ENCODE measurements at regions not wholly inside any gene's neighbourhood (a gene's known extent, or its start where the extent isn't known, plus 50 kb on each side); places are given as distances from the start of the nearest gene placed in this dataset.
"Not testable (repeated sequence)": the region's sequence is repeated elsewhere in the genome, so short reads cannot be mapped to it uniquely, and the experiment has no call there.

DNA sequence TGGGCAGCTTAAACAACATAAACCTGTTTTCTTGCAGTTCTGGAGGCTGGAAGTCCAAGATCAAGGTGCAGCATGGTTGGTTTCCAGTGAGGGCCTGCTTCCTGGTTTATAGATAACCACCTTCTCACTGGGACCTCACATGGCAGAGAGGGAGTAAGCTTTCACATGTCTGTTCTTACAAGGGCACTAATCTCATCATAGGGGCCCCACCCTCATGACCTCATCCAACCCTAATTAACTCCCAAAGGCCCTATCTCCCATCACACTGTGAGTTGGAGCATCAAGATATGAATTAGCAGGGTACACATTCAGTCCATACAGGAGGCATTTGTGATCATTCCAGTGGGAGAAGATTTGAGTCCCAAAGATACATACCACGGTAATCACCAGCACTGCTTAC is 50.5 kb upstream of the GRIN2A start:
- DNase-seq (ENCODE audit: low read depth) = no peak

DNA sequence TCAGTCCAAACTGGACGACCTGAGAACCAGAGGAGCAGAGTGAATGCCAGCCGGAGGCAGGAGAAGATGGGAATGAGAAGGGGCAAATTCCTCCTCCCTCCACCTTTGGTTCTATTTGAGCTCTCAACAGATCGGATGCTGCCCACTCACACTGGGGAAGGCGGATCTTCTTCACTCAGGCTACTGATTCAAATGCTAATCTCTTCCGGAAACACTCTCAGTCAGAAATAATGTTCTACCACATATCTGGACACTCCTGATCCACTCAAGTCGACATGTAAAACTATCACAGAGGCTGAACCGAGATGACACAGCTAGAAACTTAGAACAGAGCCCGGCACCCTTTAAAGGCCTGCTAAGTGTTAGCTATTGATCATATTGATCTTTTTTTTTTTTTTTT is 57.4 kb upstream of the GRIN2A start:
- no peak for DNase-seq (ENCODE audit: low read depth)

DNA sequence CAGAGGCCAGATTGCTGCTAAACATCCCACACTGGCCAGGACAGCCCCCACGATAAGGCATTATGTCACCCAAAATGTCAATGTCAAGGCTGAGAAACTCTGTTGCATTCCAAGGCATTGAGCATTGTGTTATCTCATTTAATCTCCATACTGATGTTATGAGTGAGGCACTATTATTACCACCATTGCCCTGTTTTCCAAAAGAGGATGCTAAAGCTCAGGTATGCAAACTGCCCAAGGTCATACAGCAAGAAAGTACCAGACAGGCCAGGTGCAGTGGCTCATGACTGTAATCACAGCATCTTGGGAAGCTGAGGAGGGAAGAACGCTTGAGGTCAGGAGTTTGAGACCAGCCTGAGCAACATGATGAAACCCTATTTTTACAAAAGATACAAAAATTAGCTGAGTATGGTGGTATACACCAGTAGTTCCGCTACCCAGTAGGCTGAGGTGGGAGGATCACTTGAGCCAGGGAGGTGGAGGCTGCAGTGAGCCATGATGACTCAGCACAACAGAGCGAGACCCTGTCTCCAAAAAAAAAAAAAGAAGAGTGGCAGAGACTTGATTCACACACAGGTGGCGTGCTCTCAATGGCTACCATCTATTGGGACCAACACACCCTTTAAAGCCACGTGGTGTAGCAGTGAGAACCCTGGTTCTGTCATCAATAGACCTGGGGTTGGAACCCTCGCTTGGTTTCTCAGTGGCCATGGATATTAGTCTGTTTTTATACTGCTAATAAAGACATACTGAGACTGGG is 58.8 kb upstream of the GRIN2A start:
- no peak for DNase-seq (ENCODE audit: low read depth)

DNA sequence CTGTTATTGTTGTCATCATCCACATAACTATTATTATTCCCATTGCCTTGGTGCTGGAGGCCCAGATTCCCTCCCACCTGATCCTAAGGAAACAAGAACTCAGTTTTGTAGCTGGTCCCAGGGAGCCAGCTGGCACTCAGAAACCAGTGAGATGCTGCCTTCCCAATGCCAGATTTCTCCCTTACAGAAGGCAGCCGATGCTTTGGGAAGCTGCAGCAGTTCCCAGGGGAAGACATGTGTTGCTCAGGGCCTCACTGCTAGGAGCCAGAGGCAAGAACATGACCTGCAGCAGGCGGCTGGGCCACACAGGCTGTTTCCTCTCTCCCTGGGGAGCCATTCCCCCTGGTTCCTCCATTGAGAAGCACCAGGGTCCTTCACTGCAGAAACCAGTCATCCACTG is 59.9 kb upstream of the GRIN2A start:
- DNase-seq (ENCODE audit: low read depth) = no peak

DNA sequence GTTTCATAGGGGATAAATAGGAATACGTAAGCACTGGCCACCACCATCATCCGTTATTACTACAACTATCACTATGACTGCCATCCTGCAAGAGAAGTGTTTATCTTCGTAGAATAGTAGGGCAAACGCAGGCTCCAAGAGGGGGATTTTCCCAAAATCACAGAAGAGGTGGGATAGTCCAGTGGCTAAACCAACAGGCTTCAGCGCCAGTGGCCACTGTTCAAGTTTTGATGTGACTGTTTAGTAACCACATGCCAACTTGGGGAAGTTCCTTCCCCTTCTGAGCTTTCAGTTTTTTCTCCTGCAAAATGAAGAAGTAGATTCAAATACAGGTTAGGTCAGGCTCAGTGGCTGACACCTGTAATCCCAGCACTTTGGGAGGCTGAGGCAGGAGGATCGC is 60.7 kb upstream of the GRIN2A start:
- DNase-seq (ENCODE audit: low read depth) = no peak

DNA sequence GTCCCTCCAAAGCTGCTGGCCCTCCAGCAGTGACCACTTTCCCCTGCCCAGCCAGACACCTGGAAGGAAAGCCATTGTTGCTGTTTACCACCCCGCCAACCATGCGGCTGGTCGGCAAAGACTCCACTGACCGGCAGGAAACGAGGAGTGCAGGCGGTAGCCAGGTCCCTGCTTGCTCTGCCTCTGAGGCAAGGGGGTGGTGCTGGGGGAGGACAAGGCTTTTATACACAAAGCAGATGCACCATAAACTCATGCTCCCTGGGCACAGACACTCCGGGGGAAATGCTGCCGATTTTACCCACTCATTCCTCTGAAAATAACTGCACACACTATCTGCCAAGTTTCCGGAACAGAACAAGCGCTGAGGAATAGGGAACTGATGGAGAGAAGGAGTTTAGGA is 62.8 kb upstream of the GRIN2A start:
- DNase-seq (ENCODE audit: low read depth) = no peak

DNA sequence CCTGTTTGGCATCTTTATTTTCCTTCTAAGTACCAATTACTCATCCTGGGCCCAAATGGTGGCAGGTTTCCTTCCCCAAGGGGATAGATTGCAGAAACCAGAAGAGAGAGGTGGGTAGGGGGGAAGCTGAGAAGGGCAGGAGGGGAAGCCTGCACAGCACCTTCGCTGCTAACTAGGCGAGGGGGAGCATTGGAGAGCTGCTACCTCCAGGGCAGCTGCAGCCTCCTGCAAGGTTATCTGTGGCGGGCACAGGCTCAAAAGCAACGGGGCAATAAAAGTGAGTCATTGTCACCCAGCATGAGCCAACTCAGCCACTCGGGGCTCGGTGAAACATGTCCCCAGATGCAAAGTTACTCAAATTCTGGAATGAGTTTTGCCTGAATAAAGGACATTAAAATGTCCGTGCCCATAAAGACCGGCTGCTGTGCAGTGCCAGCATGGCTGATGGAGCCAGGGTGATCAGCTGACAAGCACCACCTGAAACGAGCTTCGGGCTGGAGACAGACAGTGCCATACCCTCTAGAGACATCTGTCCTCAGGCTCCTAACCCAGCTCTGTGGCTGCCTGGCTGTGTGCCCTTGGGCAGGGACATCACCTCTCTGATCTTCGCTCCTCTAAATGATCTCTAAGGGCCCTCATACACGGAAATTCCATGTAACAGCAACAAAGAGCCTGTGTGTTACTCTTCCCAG is 68.1 kb upstream of the GRIN2A start:
- no peak for DNase-seq (ENCODE audit: low read depth)

DNA sequence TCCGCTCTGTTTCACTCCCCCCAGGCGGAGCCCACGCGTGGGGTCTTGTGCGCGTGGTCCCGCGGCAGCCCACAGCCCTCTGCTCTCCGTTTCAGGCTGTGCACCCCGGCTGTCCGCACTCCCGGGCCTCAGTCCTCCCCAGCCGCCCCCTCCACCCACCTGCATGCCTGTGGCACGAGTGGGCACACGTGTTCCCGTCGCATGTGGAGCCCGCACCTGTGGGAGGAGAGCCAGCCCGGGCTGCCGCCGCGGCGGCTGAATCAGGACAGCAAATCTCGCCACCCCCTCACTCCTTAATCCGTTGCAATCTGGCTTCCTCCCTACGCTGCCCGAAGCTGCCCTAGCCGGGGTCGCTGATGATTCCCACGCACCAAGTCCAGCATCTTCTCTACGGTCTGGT is 69.9 kb upstream of the GRIN2A start:
- no peak for DNase-seq (ENCODE audit: low read depth)

DNA sequence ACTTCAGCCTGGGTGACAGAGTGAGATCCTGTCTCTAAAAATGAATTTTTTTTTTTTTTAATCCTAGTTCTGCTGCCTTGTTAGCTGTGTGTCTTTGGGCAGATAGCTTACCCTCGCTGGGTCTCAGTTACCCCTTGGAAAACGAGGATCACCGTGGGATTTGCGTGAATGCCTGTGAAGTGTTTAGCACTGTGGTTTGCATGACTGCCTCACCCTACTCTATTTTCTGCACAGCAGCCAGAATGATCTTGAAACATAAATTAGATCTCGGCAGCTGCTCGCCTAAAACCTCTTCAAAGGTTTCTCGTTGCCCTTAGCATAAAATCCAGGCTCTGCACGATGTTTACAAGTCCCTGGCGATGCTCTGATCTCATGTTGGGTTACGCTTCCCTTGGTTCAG is 71.2 kb upstream of the GRIN2A start:
- no peak for DNase-seq (ENCODE audit: low read depth)

DNA sequence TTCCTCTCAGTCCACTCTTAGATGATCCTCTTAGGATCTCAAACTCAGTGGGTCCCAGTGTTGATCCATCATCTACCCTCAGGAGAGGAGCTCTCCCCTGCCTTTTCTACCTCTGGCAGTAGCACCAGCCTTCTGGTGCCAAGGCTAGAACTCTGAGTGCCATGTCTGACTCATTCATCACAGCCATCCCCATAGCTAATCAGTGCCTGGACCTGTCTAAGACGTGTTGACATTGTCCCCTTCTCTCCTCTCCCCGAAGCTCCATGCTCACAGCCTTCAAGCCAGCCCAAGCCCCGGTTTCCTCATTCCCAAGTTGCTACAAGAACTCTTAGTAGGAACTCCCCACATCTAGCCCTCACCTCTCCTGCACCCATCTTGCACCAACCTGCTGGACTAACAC is 73.5 kb upstream of the GRIN2A start:
- DNase-seq (ENCODE audit: low read depth) = no peak

DNA sequence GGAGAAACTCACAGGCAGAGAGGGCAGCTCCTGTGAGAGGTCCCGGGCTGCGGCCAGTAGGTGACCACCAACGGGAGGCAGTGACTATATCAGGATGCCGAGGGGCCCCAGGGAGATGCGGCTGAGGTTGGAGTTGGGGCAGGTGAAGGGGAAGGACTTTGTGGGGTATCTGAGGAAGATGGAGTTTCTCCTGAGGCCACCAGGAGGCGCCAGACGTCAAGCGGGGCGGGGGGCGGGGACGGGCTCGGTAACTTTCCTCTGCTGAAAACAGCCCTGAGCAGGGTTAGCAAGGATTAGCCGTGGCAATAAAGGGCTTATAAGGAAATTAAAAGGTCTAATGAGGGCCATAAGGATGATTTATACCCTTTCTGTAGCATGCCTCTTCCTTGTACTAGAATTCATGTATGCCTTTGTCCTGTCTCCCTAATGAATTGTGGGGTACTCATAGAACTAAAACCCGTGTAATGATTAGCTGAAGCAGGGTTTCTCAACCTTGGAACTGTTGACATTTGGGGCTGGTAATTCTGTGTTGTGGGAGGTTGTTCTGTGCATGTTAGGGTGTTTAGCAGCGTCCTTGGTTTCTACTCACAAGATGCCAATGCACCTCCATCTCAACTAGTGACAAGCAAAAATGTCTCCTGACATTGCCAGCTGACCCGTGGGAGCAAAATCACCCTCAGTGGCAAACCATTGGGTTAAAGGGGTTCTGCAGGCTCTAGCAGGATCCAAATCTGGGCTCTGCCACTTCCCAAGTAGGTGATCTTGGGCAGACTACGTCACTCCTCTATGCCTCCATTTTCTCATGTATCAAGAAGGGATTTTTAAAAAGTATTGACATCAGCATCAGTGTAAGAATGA is 74.8 kb upstream of the GRIN2A start:
- peak; percentile 10 for DNase-seq (ENCODE audit: low read depth)

DNA sequence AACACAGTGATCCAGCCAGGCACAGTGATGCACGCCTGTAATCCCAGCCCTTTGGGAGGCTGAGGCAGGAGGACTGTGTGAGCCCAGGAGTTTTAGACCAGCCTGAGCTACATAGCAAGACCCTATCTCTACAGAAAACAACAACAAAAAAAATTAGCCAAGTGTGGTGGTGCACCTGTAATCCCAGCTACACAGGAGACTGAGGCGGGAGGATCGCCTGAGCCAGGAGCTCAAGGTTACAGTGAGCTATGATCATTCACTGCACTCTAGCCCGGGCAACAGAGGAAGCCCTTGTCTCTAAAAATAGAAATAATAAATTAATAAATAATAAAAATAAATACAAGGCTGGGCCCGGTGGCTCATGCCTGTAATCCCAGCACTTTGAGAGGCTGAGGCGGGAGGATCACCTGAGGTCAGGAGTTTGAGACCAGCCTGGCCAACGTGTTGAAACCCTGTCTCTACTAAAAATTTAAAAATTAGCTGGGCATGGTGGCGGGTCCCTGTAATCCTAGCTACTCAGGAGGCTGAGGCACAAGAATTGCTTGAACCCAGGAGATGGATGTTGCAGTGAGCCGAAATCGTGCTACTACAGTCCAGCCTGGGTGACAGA is 75.5 kb upstream of the GRIN2A start:
- DNase-seq (ENCODE audit: low read depth) = not testable (repeated sequence)

DNA sequence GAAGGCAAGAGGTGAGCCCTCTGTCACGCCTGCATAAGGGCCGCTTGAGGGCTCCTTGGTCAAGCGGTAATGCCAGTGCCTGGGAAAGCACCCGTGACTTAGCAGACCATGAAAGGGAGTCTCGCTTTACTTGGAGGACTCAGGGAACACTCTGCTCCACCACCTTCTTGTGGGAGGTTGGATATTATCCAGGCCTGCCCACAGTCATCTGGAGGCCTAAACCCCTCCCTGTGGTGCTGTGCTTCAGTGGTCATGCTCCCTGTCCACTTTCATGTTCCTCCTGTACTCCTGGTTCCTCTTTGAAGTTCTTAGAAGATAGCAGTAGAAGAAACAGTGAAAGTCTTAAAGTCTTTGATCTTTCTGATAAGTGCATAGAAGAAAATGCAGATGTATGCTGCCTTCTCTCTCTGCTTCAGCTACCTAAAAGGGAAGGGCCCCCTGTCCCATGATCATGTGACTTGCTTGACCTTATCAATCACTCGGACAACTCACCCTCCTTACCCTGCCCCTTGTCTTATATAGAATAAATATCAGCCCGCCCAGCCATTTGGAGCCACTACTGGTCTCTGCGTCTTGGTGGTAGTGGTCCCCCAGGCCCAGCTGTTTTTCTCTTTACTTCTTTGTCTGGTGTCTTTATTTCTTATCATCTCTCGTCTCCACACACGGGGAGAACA is 76.8 kb upstream of the GRIN2A start:
- DNase-seq (ENCODE audit: low read depth) = peak; percentile 27

DNA sequence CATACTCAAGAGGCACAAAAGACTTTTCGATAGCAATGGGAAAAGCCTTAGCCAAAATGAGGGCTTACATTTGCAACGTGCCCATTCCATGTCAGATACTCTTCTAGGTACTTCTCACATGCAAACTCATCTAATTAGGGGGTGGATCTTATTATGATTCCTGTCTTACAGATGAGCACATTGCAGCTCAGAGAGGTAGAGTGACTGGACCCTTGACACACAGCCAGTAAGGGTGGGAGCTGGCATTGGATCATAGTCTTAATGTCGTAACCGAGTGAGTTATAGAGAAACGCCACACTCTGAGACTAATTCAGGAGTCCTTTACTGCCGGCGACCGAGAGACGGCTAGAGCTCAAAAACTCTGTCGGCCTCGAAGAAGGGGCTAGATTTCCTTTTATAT is 78.8 kb upstream of the GRIN2A start:
- DNase-seq (ENCODE audit: low read depth) = no peak

DNA sequence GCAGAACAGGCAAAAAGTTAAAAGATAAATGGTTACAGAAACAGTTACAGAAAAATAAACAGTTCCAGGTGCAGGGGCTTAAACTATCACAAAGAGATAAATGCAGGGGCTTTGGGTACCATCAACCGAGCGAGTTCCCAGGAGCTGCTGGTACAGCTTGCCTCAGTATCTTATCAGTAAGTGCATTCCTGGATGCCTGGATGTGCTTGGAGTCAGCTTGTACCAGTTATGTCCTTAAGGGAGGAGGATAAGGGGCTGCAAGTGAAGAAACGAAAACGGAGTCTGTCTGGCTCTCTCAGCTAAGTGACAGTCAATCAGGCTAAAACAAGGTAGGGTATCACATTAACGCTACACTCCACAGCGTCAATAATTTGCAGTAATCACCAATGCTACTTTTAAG is 79.3 kb upstream of the GRIN2A start:
- DNase-seq (ENCODE audit: low read depth) = peak; percentile 44

DNA sequence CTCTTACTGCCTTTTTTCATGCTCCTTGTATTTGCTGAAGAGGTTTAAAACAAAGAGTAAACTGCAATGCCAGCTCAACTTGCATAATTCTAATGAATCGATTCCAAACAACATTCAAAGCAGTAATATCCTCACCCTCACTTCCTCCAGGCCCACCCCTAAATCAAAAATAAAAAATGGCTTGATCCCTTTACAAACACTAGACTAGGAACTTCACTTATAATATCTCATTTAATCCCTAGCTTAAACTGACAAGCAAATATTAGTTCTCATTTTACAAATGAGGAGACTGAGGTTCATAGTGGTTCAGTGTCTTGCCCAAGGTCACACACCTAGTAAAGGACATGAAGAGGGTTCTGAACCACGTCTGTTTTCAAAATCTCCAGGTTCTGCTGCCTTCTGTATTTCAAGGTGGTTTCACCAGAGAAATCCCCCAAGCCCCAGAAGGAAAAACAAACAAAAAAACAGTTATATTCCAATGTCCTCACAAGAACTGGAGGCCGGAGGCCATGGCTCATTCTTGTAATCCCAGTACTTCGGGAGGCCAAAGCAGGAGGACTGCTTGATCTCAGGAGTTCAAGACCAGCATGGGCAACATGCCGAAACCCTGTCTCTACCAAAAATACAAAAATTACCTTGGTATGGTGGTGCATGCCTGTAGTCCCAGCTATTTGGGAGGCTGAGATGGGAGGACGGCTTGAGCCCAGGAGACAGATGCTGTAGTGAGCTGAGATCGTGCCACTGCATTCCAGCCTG is 80.3 kb upstream of the GRIN2A start:
- DNase-seq (ENCODE audit: low read depth) = no peak

DNA sequence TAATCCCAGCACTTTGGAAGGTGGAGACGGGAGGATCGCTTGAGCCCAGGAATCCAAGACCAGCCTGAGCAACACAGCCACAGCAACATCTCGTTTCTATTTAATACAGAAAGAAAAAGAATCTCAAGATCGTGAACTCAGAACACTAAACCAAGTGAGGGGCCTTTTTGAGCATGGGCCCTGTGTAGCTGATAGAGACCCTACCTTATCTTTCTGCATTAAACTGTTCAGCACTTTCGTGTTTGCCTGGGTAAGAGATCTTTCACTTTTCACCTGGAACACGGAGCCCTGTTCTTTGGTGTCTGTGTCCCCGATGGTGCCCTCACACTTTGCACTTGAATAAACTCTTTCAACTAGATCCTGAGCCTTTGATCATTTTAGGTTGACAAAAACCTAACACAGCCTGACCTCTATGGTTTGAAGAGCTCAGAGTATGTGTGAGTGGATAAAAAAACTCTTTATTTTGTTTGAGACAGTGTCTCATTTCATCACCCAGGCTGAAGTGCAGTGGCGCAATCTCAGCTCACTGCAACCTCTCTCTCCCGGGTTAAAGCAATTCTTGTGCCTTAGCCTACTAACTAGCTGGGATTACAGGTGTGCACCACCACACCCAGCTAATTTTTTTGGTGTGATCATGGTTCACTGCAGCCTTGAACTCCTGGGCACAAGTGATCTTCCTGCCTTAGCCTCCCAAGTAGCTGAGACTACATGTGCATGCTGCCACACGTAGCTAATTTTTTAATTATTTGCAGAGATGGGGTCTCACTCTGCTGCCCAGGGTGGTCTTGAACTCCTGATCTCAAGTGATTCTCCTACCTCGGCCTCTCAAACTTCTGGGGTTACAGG is 83.8 kb upstream of the GRIN2A start:
- no peak for DNase-seq (ENCODE audit: low read depth)

DNA sequence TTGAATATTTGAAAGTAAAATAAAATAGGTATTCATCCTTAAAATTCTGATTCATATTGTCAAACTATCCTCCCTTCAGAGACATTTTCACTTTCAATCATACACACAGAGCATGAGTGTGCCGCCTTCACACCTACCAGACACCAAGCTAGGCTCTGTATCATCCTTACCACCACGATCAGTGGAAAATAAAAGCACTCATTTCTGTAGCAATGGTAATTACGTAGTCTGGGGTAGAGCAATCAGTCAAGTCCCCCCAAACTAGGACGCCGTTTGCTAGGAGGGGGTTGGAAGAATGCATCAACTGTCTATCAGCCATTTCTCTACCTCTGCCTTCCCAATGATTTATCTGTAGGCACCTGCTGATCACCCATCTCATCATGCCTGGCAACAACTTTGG is 84.6 kb upstream of the GRIN2A start:
- no peak for DNase-seq (ENCODE audit: low read depth)

DNA sequence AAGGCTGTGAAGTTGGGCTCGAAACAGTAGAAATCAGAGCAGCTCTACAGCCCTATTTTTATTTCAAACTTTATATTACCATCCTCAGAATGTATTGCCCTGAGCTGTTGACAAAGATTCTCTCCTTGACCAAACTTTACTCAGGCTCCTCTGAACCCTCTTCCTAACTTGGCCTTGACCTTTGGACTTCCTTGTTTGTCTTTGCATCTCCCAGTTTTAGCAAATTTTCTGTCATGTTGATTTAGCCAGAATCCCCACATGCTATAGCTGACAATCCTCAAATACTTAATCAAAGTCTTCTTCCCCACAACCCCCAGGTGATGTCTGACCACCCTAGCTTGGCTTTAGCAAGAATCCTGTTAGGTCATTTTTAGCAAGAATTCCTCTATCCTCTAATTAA is 87.4 kb upstream of the GRIN2A start:
- no peak for DNase-seq (ENCODE audit: low read depth)

DNA sequence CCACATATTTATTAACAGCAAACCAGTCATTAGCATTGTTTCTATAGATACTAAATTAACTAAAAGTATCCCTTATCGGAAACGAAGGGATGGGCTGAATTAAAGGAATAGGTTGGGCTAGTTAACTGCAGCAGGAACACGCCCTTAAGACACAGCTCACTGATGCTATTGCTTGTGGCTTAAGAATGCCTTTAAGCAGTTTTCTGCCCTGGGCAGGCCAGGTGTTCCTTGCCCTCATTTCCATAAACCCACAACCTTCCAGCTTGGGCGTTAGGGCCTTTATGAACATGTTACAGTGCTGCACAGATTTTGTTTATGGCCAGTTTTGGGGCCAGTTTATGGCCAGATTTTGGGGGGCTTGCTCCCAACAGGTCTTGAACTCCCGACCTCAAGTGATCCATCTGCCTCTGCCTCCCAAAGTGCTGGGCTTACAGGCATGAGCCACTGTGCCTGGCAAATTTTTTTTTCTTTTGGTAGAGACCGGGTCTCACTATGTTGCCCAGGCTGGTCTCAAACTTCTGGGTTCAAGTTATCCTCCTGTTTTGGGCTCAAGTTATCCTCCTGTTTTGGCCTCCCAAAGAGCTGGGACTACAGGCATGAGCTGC is 90.1 kb upstream of the GRIN2A start:
- DNase-seq (ENCODE audit: low read depth) = not testable (repeated sequence)

Measured in amniotic epithelial cell (primary cell).